ENCODE measurements at regions not wholly inside any gene's neighbourhood (a gene's known extent, or its start where the extent isn't known, plus 50 kb on each side); places are given as distances from the start of the nearest gene placed in this dataset.

- H3F3A ChIP-seq (replicated peaks; ENCODE audit: insufficient read depth): no peaks in the 10 kb centered on the region
- no peak overlapping the region for H3K4me2 ChIP-seq
- 92% methylated on average over 6 of the region's 6 CpGs for WGBS (ENCODE audit: low lambda C conversion rate)
- ChIA-PET POLR2A (no interaction called here), CTCF (interaction anchor here (1.2 kb wide), 1 partner anchor 365 kb away, joined by 3 read pairs; no protein-coding TSS in a partner anchor)
- H2AFZ ChIP-seq (ENCODE audit: low read depth): no peak overlapping the region
- TF ChIP-seq NRF1 (IDR thresholded peaks at IDR 0.05; ENCODE audit: low read depth, low read length) (no peak), FOXM1 (IDR thresholded peaks at IDR 0.05; ENCODE audit: low read depth) (no peak), POLR2AphosphoS5 (IDR thresholded peaks at IDR 0.05; ENCODE audit: low read depth, low read length) (no peak), YY1 (IDR thresholded peaks at IDR 0.05; ENCODE audit: low read depth) (no peak), EZH2phosphoT487 (IDR thresholded peaks at IDR 0.05; ENCODE audit: borderline replicate concordance, low read depth) (no peak), USF1 (IDR thresholded peaks at IDR 0.05; ENCODE audit: borderline replicate concordance, low read depth) (no peak), NFIC (IDR thresholded peaks at IDR 0.05; ENCODE audit: borderline replicate concordance) (no peak), RCOR1 (IDR thresholded peaks at IDR 0.05; ENCODE audit: low read length) (no peak), MEF2A (IDR thresholded peaks at IDR 0.05; ENCODE audit: borderline replicate concordance, low read depth) (no peak), JUND (IDR thresholded peaks at IDR 0.05) (no peak), TEAD4 (IDR thresholded peaks at IDR 0.05; ENCODE audit: borderline replicate concordance, insufficient read depth) (no peak), MXI1 (IDR thresholded peaks at IDR 0.05; ENCODE audit: low read depth, low read length) (no peak), RAD21 (IDR thresholded peaks at IDR 0.05; ENCODE audit: low read length) (no peak), MAX (IDR thresholded peaks at IDR 0.05; ENCODE audit: low read depth) (no peak), EP300 (IDR thresholded peaks at IDR 0.05; ENCODE audit: borderline replicate concordance in 1 of 2, low read depth in 1 of 2, low read length in 1 of 2) (no peak)
- TF ChIP-seq, protein P1, sequence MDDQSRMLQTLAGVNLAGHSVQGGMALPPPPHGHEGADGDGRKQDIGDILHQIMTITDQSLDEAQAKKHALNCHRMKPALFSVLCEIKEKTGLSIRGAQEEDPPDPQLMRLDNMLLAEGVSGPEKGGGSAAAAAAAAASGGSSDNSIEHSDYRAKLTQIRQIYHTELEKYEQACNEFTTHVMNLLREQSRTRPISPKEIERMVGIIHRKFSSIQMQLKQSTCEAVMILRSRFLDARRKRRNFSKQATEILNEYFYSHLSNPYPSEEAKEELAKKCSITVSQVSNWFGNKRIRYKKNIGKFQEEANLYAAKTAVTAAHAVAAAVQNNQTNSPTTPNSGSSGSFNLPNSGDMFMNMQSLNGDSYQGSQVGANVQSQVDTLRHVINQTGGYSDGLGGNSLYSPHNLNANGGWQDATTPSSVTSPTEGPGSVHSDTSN (IDR thresholded peaks at IDR 0.05): no peak
- TF ChIP-seq, protein P2, sequence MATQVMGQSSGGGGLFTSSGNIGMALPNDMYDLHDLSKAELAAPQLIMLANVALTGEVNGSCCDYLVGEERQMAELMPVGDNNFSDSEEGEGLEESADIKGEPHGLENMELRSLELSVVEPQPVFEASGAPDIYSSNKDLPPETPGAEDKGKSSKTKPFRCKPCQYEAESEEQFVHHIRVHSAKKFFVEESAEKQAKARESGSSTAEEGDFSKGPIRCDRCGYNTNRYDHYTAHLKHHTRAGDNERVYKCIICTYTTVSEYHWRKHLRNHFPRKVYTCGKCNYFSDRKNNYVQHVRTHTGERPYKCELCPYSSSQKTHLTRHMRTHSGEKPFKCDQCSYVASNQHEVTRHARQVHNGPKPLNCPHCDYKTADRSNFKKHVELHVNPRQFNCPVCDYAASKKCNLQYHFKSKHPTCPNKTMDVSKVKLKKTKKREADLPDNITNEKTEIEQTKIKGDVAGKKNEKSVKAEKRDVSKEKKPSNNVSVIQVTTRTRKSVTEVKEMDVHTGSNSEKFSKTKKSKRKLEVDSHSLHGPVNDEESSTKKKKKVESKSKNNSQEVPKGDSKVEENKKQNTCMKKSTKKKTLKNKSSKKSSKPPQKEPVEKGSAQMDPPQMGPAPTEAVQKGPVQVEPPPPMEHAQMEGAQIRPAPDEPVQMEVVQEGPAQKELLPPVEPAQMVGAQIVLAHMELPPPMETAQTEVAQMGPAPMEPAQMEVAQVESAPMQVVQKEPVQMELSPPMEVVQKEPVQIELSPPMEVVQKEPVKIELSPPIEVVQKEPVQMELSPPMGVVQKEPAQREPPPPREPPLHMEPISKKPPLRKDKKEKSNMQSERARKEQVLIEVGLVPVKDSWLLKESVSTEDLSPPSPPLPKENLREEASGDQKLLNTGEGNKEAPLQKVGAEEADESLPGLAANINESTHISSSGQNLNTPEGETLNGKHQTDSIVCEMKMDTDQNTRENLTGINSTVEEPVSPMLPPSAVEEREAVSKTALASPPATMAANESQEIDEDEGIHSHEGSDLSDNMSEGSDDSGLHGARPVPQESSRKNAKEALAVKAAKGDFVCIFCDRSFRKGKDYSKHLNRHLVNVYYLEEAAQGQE (IDR thresholded peaks at IDR 0.05; ENCODE audit: low read depth, low read length): no peak
- H3K27me3 ChIP-seq (ENCODE audit: insufficient read depth): no peaks in the 10 kb centered on the region
- H3K4me1 ChIP-seq (ENCODE audit: control insufficient read depth in 1 of 2, insufficient read depth in 2 of 2, low read depth in 1 of 2, low read length in 1 of 2): peaks cover 0 to 25% of the 10 kb centered on the region in 2 experiments; a peak in 2 of 4 replicates
- no peak overlapping the region for H3K9ac ChIP-seq
- peaks cover 91% of the 10 kb centered on the region for H4K20me1 ChIP-seq (ENCODE audit: insufficient read depth)
- no peak for DNase-seq
- H3K79me2 ChIP-seq (ENCODE audit: insufficient read depth): peaks cover 93% of the 10 kb centered on the region
- H3K9me3 ChIP-seq: no peaks in the 10 kb centered on the region
- no peaks in the 10 kb centered on the region for H3K9me2 ChIP-seq
- H3K4me3 ChIP-seq (ENCODE audit: low read depth in 2 of 2, low read length in 1 of 2): no peak overlapping the region
- no peaks in the 10 kb centered on the region for H3K36me3 ChIP-seq (replicated peaks in 1 of 2; ENCODE audit: control insufficient read depth in 1 of 2, insufficient read depth in 2 of 2, low read length in 1 of 2)
- H3K27ac ChIP-seq (ENCODE audit: low read depth in 2 of 2, low read length in 1 of 2): no peak overlapping the region
Observed at GRCh38 chr3:72407766-72408165, 440.5 kb downstream of the SHQ1 start.
